Neural progenitor cell (in vitro differentiated cells): ENCODE measurements at regions not wholly inside any gene's neighbourhood (a gene's known extent, or its start where the extent isn't known, plus 50 kb on each side); places are given as distances from the start of the nearest gene placed in this dataset.

Source experiments
- DNase-seq: peaks from one replicate; pipeline ENCODE4 v3.0.0-alpha.2; 2016; ENCODE audit warnings: low spot score
- H2AFZ ChIP-seq: fragments of 200-600 bp; sonication (generic); replicated peaks from 2 replicates; pipeline ENCODE4 v1.6.1; 2016; ENCODE audit warnings: antibody characterized with exemption
- H3F3A ChIP-seq: fragments of 200-600 bp; sonication (generic); 2 replicates; pipeline ENCODE4 v1.6.1; 2016; ENCODE audit warnings: antibody characterized with exemption, low read depth
- H3K27ac ChIP-seq: fragments of 200-600 bp; sonication (generic); 2 replicates; pipeline ENCODE4 v1.5.1; 2016; ENCODE audit warnings: mild to moderate bottlenecking
- H3K27me3 ChIP-seq: fragments of 200-600 bp; sonication (generic); 2 replicates; pipeline ENCODE4 v1.6.1; 2016; ENCODE audit warnings: mild to moderate bottlenecking, moderate library complexity
- H3K36me3 ChIP-seq: fragments of 200-600 bp; sonication (generic); 2 replicates; pipeline ENCODE4 v1.5.1; 2016
- H3K4me1 ChIP-seq: fragments of 200-600 bp; sonication (generic); 2 replicates; pipeline ENCODE4 v1.6.1; 2016; ENCODE audit warnings: mixed run types
- H3K4me2 ChIP-seq: fragments of 200-600 bp; sonication (generic); 2 replicates; pipeline ENCODE4 v1.6.1; 2016
- H3K4me3 ChIP-seq: fragments of 200-600 bp; sonication (generic); 2 replicates; pipeline ENCODE4 v1.5.1; 2016
- H3K79me2 ChIP-seq: fragments of 200-600 bp; sonication (generic); 2 replicates; pipeline ENCODE4 v1.6.1; 2016; ENCODE audit warnings: low read depth
- H3K9ac ChIP-seq: fragments of 200-600 bp; sonication (generic); 2 replicates; pipeline ENCODE4 v1.6.1; 2016
- H3K9me3 ChIP-seq: fragments of 200-600 bp; sonication (generic); 2 replicates; pipeline ENCODE4 v1.5.1; 2016; ENCODE audit warnings: low read depth
- H4K20me1 ChIP-seq: fragments of 200-600 bp; sonication (generic); 2 replicates; pipeline ENCODE4 v1.6.1; 2016; ENCODE audit warnings: low read depth
- H3K27ac Mint-ChIP-seq: 3 replicates; pipeline ENCODE4 v1.8.0; 2021; ENCODE audit warnings: mixed read lengths
- H3K27me3 Mint-ChIP-seq: 2 replicates; pipeline ENCODE4 v1.8.0; 2022; ENCODE audit warnings: low read depth, mild to moderate bottlenecking, inconsistent platforms, moderate library complexity, mixed read lengths; ENCODE audit not compliant: insufficient read depth
- H3K36me3 Mint-ChIP-seq: 3 replicates; pipeline ENCODE4 v1.8.0; 2021; ENCODE audit warnings: mixed read lengths
- H3K4me1 Mint-ChIP-seq: 3 replicates; pipeline ENCODE4 v1.8.0; 2021; ENCODE audit warnings: mixed read lengths
- H3K4me3 Mint-ChIP-seq: 3 replicates; pipeline ENCODE4 v1.8.0; 2021; ENCODE audit warnings: mild to moderate bottlenecking, moderate library complexity, mixed read lengths
- H3K9me3 Mint-ChIP-seq: 3 replicates; pipeline ENCODE4 v1.8.0; 2020; ENCODE audit warnings: mixed read lengths
- CTCF ChIP-seq: fragments of 200-600 bp; sonication (generic); IDR thresholded peaks from 2 replicates; pipeline ENCODE4 v1.5.1; 2017; ENCODE audit warnings: antibody characterized with exemption, mild to moderate bottlenecking
- EZH2 ChIP-seq: fragments of 200-600 bp; sonication (generic); IDR thresholded peaks from 2 replicates; pipeline ENCODE4 v1.6.1; 2017; ENCODE audit warnings: antibody characterized with exemption, mild to moderate bottlenecking, moderate library complexity
- EZH2phosphoT487 ChIP-seq: fragments of 200-600 bp; sonication (generic); IDR thresholded peaks from 2 replicates; pipeline ENCODE4 v1.6.1; 2017; ENCODE audit warnings: antibody characterized with exemption

GRCh38 chr6:119845161-119845560 lies 495.6 kb upstream of the MAN1A1 start:
- no peak for DNase-seq
- Histone ChIP-seq H3K9ac (no peak overlapping the region), H3K9me3 (no peaks in the 10 kb centered on the region), H4K20me1 (no peaks in the 10 kb centered on the region), H3K27ac (no peak overlapping the region), H3K79me2 (no peaks in the 10 kb centered on the region), H3K27me3 (no peaks in the 10 kb centered on the region), H3K4me3 (no peak overlapping the region), H3K36me3 (no peaks in the 10 kb centered on the region), H2AFZ (no peak overlapping the region), H3F3A (no peaks in the 10 kb centered on the region), H3K4me1 (no peaks in the 10 kb centered on the region), H3K4me2 (no peak overlapping the region)
- Mint-ChIP-seq H3K4me3 (no peak overlapping the region), H3K27me3 (no peaks in the 10 kb centered on the region), H3K4me1 (no peaks in the 10 kb centered on the region), H3K36me3 (no peaks in the 10 kb centered on the region), H3K9me3 (peaks cover 5% of the 10 kb centered on the region), H3K27ac (no peak overlapping the region)
- TF ChIP-seq EZH2phosphoT487 (no peak), EZH2 (no peak), CTCF (no peak)

- Histone ChIP-seq H3K79me2 (no peaks in the 10 kb centered on the region), H4K20me1 (no peaks in the 10 kb centered on the region), H3K36me3 (no peaks in the 10 kb centered on the region), H3K4me3 (no peak overlapping the region), H2AFZ (no peak overlapping the region), H3K9me3 (no peaks in the 10 kb centered on the region), H3F3A (no peaks in the 10 kb centered on the region), H3K27me3 (no peaks in the 10 kb centered on the region), H3K9ac (no peak overlapping the region), H3K4me2 (no peak overlapping the region), H3K27ac (no peak overlapping the region), H3K4me1 (no peaks in the 10 kb centered on the region)
- Mint-ChIP-seq H3K9me3 (peaks cover 5% of the 10 kb centered on the region), H3K4me1 (no peaks in the 10 kb centered on the region), H3K27me3 (no peaks in the 10 kb centered on the region), H3K36me3 (no peaks in the 10 kb centered on the region), H3K4me3 (no peak overlapping the region), H3K27ac (no peak overlapping the region)
- no peak for DNase-seq
- TF ChIP-seq EZH2 (no peak), CTCF (no peak), EZH2phosphoT487 (no peak)
These were observed 494.8 kb upstream of the MAN1A1 start for GRCh38 chr6:119844387-119844786.

GRCh38 chr6:119842191-119842590 lies 492.6 kb upstream of the MAN1A1 start:
- Mint-ChIP-seq H3K36me3 (no peaks in the 10 kb centered on the region), H3K27ac (no peak overlapping the region), H3K9me3 (peaks cover 5% of the 10 kb centered on the region), H3K27me3 (no peaks in the 10 kb centered on the region), H3K4me3 (no peak overlapping the region), H3K4me1 (no peaks in the 10 kb centered on the region)
- no peak for TF ChIP-seq EZH2phosphoT487
- no peak for TF ChIP-seq EZH2
- no peak for TF ChIP-seq CTCF
- no peaks in the 10 kb centered on the region for H3F3A ChIP-seq
- H3K36me3 ChIP-seq, result no peaks in the 10 kb centered on the region
- no peaks in the 10 kb centered on the region for H3K27me3 ChIP-seq
- H3K79me2 ChIP-seq, result no peaks in the 10 kb centered on the region
- no peak overlapping the region for H3K4me3 ChIP-seq
- no peak overlapping the region for H2AFZ ChIP-seq
- no peak overlapping the region for H3K9ac ChIP-seq
- no peak overlapping the region for H3K27ac ChIP-seq
- no peak for DNase-seq
- no peaks in the 10 kb centered on the region for H4K20me1 ChIP-seq
- H3K4me1 ChIP-seq, result no peaks in the 10 kb centered on the region
- H3K4me2 ChIP-seq, result no peak overlapping the region
- H3K9me3 ChIP-seq, result no peaks in the 10 kb centered on the region

GRCh38 chr6:119838043-119838442 lies 488.5 kb upstream of the MAN1A1 start:
- H3K36me3 ChIP-seq, result no peaks in the 10 kb centered on the region
- Mint-ChIP-seq H3K36me3 (no peaks in the 10 kb centered on the region), H3K4me3 (no peak overlapping the region), H3K27ac (no peak overlapping the region), H3K27me3 (no peaks in the 10 kb centered on the region), H3K9me3 (peaks cover 5% of the 10 kb centered on the region), H3K4me1 (no peaks in the 10 kb centered on the region)
- H4K20me1 ChIP-seq, result no peaks in the 10 kb centered on the region
- H3K9me3 ChIP-seq, result no peaks in the 10 kb centered on the region
- H3K27me3 ChIP-seq, result no peaks in the 10 kb centered on the region
- H3K4me3 ChIP-seq, result no peak overlapping the region
- H3K9ac ChIP-seq, result no peak overlapping the region
- H2AFZ ChIP-seq, result no peak overlapping the region
- H3K79me2 ChIP-seq, result no peaks in the 10 kb centered on the region
- no peaks in the 10 kb centered on the region for H3K4me1 ChIP-seq
- TF ChIP-seq EZH2 (no peak), EZH2phosphoT487 (no peak), CTCF (no peak)
- no peak overlapping the region for H3K4me2 ChIP-seq
- no peak for DNase-seq
- no peaks in the 10 kb centered on the region for H3F3A ChIP-seq
- no peak overlapping the region for H3K27ac ChIP-seq
